C4-2B (cell line): ENCODE measurements at regions not wholly inside any gene's neighbourhood (a gene's known extent, or its start where the extent isn't known, plus 50 kb on each side); places are given as distances from the start of the nearest gene placed in this dataset.
"Not testable (repeated sequence)": the region's sequence is repeated elsewhere in the genome, so short reads cannot be mapped to it uniquely, and the experiment has no call there.

Experiments
- H3K27ac ChIP-seq: fragments of 450-650 bp; 2 replicates; pipeline ENCODE4 v1.5.1; 2017
- ZFX ChIP-seq: fragments of 450-650 bp; IDR thresholded peaks from 2 replicates; pipeline ENCODE4 v1.6.1; 2017
- TF ChIP-seq, protein P1 (sequence below): fragments of 450-650 bp; conservative IDR thresholded peaks from 2 replicates; pipeline ENCODE4 v1.5.1; 2017; ENCODE audit warnings: mild to moderate bottlenecking

- TF ChIP-seq ZFX = no peak
- TF ChIP-seq, protein P1, sequence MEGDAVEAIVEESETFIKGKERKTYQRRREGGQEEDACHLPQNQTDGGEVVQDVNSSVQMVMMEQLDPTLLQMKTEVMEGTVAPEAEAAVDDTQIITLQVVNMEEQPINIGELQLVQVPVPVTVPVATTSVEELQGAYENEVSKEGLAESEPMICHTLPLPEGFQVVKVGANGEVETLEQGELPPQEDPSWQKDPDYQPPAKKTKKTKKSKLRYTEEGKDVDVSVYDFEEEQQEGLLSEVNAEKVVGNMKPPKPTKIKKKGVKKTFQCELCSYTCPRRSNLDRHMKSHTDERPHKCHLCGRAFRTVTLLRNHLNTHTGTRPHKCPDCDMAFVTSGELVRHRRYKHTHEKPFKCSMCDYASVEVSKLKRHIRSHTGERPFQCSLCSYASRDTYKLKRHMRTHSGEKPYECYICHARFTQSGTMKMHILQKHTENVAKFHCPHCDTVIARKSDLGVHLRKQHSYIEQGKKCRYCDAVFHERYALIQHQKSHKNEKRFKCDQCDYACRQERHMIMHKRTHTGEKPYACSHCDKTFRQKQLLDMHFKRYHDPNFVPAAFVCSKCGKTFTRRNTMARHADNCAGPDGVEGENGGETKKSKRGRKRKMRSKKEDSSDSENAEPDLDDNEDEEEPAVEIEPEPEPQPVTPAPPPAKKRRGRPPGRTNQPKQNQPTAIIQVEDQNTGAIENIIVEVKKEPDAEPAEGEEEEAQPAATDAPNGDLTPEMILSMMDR = no peak
- no peak overlapping the region for H3K27ac ChIP-seq
Observed at GRCh38 chr14:23877111-23877510, 76.5 kb upstream of the DHRS4 start.

DNA sequence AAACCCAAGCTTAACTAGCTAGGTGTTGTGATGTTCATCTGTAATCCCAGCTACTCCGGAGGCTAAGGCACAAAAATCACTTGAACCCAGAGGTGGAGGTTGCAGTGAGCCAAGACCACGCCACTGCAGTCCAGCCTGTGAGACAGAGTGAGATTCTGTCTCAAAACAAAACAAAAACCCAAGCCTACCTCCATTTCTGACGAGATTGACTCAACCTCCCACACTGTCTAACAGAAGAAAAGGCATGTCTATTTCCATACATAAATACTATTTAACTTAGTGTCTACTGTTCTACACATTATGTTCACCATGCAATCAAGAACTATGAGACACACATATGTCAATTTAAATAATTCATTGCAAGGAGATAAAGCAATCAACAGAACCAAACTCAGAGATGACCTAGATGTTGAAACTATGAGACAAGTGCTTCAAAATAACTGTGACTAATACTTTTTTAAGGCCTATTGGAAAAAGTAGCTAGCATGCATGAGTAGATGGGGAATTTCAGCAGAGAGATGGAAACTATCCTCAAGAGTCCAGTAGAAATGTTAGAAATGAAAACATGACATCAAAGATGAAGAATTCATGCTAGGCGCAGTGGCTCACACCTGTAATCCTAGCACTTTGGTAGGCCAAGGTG lies 75.9 kb upstream of the DHRS4 start:
- H3K27ac ChIP-seq = no peak overlapping the region
- TF ChIP-seq, protein P1 = no peak
- TF ChIP-seq ZFX = no peak

- H3K27ac ChIP-seq = no peak overlapping the region
- TF ChIP-seq ZFX = no peak
- TF ChIP-seq, protein P1 = no peak
Observed at GRCh38 chr14:23881282-23881681, 72.3 kb upstream of the DHRS4 start.

DNA sequence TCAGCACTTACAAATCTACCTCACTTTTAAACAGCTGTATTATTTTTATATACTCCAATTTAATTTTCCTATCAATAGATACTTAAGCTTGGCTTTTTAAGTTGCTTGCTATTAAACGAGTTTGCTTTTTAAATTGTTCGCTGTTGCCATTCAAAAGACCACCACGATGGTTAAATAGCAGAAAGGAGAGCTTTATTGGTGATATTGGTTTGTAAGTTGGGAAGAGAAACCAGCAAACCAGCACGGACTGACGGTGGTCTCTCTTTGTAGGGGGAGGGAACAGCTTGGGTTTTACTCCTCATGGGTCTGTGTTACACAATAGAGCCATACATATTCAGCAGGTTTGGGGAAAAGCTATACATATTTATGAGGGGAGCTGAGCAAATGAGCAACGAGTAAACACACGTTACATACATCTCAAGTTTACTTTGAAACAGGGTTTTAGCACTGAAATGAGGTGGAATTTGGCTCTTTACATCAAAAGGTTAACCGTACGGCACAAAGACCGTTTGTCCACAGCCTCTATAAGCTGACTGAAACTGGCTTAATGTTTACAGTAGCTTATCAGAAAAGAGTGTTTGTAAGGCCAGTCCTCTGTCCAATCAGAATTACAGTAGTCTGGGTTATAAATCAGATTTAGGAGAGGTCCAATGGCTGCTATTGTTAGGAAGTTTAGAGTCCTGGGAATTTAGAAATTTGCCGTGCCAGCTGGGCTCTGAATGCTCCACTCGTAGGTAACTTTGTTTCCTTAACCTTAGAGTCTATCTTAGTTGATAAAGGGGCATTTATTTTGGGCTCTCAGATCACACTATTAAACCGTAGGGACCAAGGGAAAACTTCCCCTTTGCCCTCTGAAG lies 69.7 kb upstream of the DHRS4 start:
- H3K27ac ChIP-seq = no peak overlapping the region

GRCh38 chr14:23884541-23884904 lies 69.0 kb upstream of the DHRS4 start:
- no peak for TF ChIP-seq ZFX
- TF ChIP-seq, protein P1 = no peak
- H3K27ac ChIP-seq = no peak overlapping the region

More for the DNA sequence above, 69.7 kb upstream of the DHRS4 start:
- TF ChIP-seq, protein P1 = no peak
- TF ChIP-seq ZFX = no peak

DNA sequence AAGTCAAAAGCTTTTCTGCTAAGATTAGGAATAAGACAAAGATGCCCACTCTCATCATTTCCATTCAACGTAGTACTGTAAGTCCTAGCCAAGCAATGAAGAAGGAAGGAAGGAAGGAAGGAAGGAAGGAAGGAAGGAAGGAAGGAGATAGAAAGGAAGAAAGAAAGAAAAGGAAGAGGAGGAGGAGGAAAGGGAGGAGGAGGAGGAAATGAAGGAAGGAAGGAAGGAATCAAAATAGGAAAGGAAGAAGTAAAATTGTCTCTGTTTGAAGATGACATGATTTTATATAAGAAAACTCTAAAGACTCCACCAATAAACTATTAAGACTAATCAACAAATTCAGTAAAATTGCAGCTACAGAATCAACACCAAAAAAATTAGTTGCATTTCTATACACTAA lies 66.0 kb upstream of the DHRS4 start:
- H3K27ac ChIP-seq = no peak overlapping the region
- TF ChIP-seq ZFX = no peak
- TF ChIP-seq, protein P1 = no peak

- H3K27ac ChIP-seq = not testable (repeated sequence)
Observed at GRCh38 chr14:23891717-23892116, 61.9 kb upstream of the DHRS4 start.

- not testable (repeated sequence) for H3K27ac ChIP-seq
Observed at GRCh38 chr14:23892289-23892688, 61.3 kb upstream of the DHRS4 start.
